ENCODE measurements at regions not wholly inside any gene's neighbourhood (a gene's known extent, or its start where the extent isn't known, plus 50 kb on each side); places are given as distances from the start of the nearest gene placed in this dataset.
"Not testable (repeated sequence)": the region's sequence is repeated elsewhere in the genome, so short reads cannot be mapped to it uniquely, and the experiment has no call there.

DNA sequence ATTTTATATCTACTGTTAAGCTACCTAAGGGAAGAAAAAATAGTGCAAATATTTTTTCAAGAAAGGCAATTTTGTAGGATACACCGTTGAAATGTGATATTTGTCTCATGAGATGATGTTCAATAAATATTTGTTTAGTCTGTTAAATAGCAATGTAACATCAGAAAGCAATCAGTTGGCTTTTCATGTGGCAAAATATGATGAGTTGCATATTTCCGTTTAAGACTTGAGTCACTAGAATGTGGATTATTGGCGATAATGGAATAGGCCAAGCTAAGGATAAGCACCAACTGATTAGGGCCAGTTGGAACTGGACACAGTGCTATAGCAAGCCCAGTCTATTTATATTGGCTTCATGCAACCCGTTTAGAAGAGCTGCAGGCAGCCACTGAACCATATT, 250.4 kb upstream of the SLC16A7 start:
- DNase-seq (ENCODE audit: low spot score): no peak

- DNase-seq (ENCODE audit: low spot score): no peak
Observed at GRCh38 chr12:59344224-59344623, 251.6 kb upstream of the SLC16A7 start.

DNA sequence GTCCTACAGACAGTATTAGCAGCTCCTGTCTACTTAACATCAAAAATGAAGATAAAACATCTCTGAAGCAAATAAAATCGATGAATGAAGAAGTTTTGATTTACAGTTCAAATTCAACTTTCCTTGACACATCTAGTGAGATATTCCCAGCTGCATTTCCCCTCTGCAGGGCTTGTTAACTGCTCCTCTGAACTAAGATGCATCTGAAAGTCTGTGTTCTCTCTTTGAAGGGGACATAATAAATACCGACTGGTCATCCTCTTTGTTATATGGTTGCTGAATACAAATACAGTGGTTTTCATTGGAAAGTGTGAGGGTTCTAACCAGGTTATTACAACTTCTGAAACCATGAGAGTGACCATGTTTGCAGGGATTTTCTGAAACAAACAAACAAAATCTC, 266.4 kb upstream of the SLC16A7 start:
- no peak for DNase-seq (ENCODE audit: low spot score)

- DNase-seq (ENCODE audit: low spot score): not testable (repeated sequence)
Observed at GRCh38 chr12:59328395-59329075, 267.3 kb upstream of the SLC16A7 start.

- DNase-seq (ENCODE audit: low spot score): not testable (repeated sequence)
Observed at GRCh38 chr12:59326457-59326856, 269.4 kb upstream of the SLC16A7 start.

- no peak for DNase-seq (ENCODE audit: low spot score)
Observed at GRCh38 chr12:59322473-59322872, 273.4 kb upstream of the SLC16A7 start.

DNA sequence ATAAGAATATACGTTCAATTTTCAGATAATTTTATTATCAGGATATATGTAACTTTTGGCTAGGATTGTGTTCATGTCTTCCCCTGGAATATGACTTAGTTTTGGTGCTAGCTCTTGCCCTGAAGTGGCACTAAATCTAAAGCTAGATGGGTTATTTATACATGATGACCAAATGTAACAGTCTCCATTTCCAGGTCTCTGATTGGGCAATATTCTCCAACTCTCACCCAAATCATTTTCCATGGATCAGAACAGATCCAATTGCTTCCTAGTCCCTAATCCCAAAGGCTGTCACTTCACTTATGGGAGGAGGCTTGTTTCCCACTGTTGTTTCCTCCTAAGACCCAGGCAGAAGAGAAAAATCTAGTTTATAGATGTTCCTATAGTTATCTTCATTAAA, 274.6 kb upstream of the SLC16A7 start:
- DNase-seq (ENCODE audit: low spot score): no peak

- DNase-seq (ENCODE audit: low spot score): no peak
Observed at GRCh38 chr12:59320112-59320511, 275.7 kb upstream of the SLC16A7 start.

- DNase-seq (ENCODE audit: low spot score): no peak
Observed at GRCh38 chr12:59318940-59319339, 276.9 kb upstream of the SLC16A7 start.

- DNase-seq (ENCODE audit: low spot score): no peak
Observed at GRCh38 chr12:59317598-59317997, 278.2 kb upstream of the SLC16A7 start.

- no peak for DNase-seq (ENCODE audit: low spot score)
Observed at GRCh38 chr12:59316938-59317337, 278.9 kb upstream of the SLC16A7 start.

- not testable (repeated sequence) for DNase-seq (ENCODE audit: low spot score)
Observed at GRCh38 chr12:59316354-59316753, 279.5 kb upstream of the SLC16A7 start.

GRCh38 chr12:59314209-59314608, 281.6 kb upstream of the SLC16A7 start:
- no peak for DNase-seq (ENCODE audit: low spot score)

DNA sequence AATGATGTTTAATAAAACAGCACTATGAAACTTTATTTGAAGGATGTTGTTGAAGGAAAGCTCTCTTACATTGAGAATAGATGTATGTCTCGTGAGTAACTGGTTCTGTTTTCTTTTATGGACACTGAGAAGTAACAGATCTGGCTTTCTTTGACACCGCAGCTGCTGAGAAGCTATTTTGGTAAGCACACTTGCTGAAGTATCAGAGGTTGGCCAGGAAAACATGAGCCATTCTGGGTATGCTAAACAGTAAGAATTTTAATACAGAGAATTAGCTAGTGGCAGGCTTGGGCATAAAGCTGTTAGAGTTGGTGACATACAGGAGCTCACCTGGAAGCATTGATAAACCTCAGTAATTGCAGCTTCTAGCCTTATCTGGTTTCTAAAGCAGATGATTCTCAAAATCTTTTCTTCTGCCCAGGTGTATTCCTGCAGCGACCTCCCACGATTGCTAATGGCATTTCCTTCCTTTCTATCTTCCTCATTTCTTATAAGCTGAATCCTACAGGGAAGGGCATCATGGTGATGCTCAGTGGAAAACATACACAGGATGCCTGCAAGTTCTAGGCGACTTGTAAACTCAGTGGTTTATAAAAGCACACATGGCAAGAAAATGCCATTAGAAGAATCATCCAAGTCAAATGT, 291.6 kb upstream of the SLC16A7 start:
- DNase-seq (ENCODE audit: low spot score): no peak

DNA sequence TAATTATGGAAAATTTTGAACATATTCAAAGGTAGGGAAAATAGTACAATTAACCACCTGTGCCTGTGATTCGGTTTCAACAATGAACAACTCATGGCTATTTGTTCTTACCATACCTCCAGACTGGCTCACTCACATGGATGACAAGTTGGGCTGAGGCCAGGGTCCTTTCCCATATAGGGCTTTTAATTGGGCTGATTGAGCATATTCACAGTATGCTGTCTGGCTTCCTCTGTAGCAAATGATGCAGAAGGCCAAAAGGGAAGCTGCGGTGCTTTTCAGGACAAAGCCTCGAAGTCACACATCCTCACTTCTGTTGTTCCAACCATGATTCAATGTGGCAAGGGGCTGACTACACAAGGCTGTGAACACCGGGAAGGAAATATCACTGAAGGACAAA, 297.5 kb upstream of the SLC16A7 start:
- DNase-seq (ENCODE audit: low spot score): no peak

GRCh38 chr12:59294221-59294620, 301.6 kb upstream of the SLC16A7 start:
- DNase-seq (ENCODE audit: low spot score): no peak

- DNase-seq (ENCODE audit: low spot score): no peak
Observed at GRCh38 chr12:59282999-59283398, 312.8 kb upstream of the SLC16A7 start.

DNA sequence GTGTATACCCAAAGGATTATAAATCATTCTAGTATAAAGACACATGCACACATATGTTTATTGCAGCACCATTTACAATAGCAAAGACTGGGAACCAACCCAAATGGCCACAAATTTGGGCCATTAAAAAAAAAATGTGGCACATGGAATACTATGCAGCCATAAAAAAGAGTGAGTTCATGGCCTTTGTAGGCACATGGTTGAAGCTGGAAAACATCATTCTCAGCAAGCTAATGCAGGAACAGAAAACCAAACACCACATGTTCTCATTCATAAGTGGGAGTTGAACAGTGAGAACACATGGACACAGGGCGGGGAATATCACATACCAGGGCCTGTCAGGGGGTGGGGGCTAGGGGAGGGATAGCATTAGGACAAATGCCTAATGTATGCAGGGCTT, 322.3 kb upstream of the SLC16A7 start:
- DNase-seq (ENCODE audit: low spot score): not testable (repeated sequence)

GRCh38 chr12:59268295-59268809, 327.5 kb upstream of the SLC16A7 start:
- DNase-seq (ENCODE audit: low spot score): no peak

- no peak for DNase-seq (ENCODE audit: low spot score)
Observed at GRCh38 chr12:59260202-59260601, 335.6 kb upstream of the SLC16A7 start.

DNA sequence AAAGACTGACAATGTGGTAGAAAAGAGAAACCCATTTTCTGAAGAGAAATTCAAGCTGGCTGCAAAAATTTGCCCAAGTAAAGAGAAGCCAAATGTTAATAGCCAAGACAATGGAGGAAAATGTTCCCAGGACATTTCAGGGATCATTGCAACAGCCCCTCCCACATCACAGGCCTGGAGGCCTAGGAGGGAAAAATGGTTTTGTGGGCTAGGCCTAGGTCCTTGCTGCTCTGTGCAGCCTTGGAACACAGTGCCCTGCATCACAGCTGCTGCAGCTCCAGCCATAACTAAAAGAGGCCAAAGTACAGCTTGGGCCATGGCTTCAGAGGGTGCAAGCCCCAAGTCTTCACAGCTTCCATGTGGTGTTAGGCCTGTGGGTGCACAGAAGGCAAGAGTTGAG, 332.4 kb upstream of the LRIG3 start:
- no peak for DNase-seq (ENCODE audit: low spot score)

- no peak for DNase-seq (ENCODE audit: low spot score)
Observed at GRCh38 chr12:59250766-59251165, 330.5 kb upstream of the LRIG3 start.

GRCh38 chr12:59240048-59240447, 319.7 kb upstream of the LRIG3 start:
- no peak for DNase-seq (ENCODE audit: low spot score)

DNA sequence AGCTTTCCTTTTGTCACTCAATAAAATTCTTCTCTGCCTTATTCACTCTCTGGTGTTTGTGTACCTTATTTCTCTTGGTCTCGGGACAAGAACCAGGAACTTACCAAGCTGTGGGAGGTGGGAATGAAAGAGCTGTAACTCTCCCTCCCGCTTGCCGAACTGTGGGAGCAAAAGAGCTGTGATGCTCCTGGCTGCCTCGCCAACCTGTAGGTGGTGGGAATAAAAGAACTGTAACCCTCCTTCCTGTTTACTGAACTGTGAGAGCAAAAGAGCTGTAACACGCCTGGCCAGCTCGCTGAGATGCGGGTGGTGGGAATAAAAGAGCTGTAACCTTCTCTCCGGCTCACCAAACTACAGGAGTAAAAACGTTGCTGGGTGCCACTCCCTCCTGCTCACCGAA, 314.1 kb upstream of the LRIG3 start:
- DNase-seq (ENCODE audit: low spot score): no peak
